ENCODE measurements at regions not wholly inside any gene's neighbourhood (a gene's known extent, or its start where the extent isn't known, plus 50 kb on each side); places are given as distances from the start of the nearest gene placed in this dataset.

DNA sequence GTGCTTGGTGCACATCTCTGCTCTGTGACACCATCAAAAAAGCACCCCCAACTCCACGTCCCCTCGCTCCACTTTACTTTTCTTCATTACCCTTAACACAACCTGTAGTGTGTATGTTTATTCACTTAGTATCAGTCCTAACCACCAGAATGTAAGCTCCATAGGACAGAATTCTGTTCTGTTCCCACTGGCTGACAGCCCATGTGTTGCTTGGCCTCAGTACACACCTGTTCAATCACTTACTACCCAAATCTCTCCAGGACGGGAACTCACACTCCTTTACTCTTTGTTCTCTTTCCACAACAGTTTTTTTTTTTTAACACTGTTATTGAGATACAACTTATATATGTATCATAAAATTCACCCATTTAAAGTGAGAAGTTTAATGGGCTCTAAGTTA lies 119.6 kb downstream of the MAF start:
- Histone ChIP-seq H3K79me2 (ENCODE audit: insufficient read depth, low read length) (no peaks in the 10 kb centered on the region), H4K20me1 (ENCODE audit: insufficient read depth, low read length) (no peaks in the 10 kb centered on the region), H3K4me1 (ENCODE audit: insufficient read depth, low read length, severe bottlenecking) (no peaks in the 10 kb centered on the region), H3K9me3 (ENCODE audit: low read length) (no peaks in the 10 kb centered on the region), H3K4me2 (ENCODE audit: low read length) (no peak overlapping the region), H3K9ac (ENCODE audit: low read length) (no peak overlapping the region), H3K36me3 (ENCODE audit: insufficient read depth, low read length) (no peaks in the 10 kb centered on the region), H3F3A (ENCODE audit: insufficient read depth, low read length) (no peaks in the 10 kb centered on the region), H3K27me3 (ENCODE audit: insufficient read depth, low read length) (no peaks in the 10 kb centered on the region), H3K27ac (ENCODE audit: low read depth, low read length, poor library complexity, severe bottlenecking) (no peak overlapping the region), H3K4me3 (ENCODE audit: low read depth, low read length, poor library complexity, severe bottlenecking) (no peak overlapping the region), H3K9me2 (ENCODE audit: low read depth, low read length) (no peaks in the 10 kb centered on the region), H2AFZ (ENCODE audit: low read length) (no peak overlapping the region)
- no peak for TF ChIP-seq EZH2 (IDR thresholded peaks at IDR 0.05; ENCODE audit: borderline replicate concordance, low read length)
- TF ChIP-seq, protein P1, sequence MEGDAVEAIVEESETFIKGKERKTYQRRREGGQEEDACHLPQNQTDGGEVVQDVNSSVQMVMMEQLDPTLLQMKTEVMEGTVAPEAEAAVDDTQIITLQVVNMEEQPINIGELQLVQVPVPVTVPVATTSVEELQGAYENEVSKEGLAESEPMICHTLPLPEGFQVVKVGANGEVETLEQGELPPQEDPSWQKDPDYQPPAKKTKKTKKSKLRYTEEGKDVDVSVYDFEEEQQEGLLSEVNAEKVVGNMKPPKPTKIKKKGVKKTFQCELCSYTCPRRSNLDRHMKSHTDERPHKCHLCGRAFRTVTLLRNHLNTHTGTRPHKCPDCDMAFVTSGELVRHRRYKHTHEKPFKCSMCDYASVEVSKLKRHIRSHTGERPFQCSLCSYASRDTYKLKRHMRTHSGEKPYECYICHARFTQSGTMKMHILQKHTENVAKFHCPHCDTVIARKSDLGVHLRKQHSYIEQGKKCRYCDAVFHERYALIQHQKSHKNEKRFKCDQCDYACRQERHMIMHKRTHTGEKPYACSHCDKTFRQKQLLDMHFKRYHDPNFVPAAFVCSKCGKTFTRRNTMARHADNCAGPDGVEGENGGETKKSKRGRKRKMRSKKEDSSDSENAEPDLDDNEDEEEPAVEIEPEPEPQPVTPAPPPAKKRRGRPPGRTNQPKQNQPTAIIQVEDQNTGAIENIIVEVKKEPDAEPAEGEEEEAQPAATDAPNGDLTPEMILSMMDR (IDR thresholded peaks at IDR 0.05; ENCODE audit: low read length) = no peak

DNA sequence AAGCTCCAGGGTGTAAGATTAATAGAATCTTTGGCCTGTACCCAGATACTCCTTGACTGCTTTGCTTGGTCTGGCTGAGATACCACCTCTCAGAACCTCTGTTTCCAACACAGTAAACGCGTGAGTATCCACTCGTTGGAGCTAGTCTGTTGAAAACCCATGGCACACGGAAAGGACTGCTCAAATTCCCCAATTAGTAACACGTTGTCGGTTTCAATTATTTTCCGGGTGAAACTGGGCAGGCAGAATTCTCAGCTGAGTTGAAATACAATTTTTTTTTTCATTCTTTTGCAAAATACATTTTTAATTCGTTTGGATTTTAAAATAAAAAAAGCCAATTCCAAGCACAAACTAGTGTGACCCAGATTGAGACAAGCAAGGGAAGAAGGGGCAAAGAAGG lies 120.5 kb downstream of the MAF start:
- Histone ChIP-seq H3K9me2 (ENCODE audit: low read depth, low read length) (no peaks in the 10 kb centered on the region), H3K36me3 (ENCODE audit: insufficient read depth, low read length) (no peaks in the 10 kb centered on the region), H3K4me2 (ENCODE audit: low read length) (no peak overlapping the region), H3K4me3 (ENCODE audit: low read depth, low read length, poor library complexity, severe bottlenecking) (no peak overlapping the region), H3K4me1 (ENCODE audit: insufficient read depth, low read length, severe bottlenecking) (no peaks in the 10 kb centered on the region), H4K20me1 (ENCODE audit: insufficient read depth, low read length) (no peaks in the 10 kb centered on the region), H3K9ac (ENCODE audit: low read length) (no peak overlapping the region), H3K27ac (ENCODE audit: low read depth, low read length, poor library complexity, severe bottlenecking) (no peak overlapping the region), H3K79me2 (ENCODE audit: insufficient read depth, low read length) (no peaks in the 10 kb centered on the region), H3F3A (ENCODE audit: insufficient read depth, low read length) (no peaks in the 10 kb centered on the region), H3K9me3 (ENCODE audit: low read length) (no peaks in the 10 kb centered on the region), H2AFZ (ENCODE audit: low read length) (no peak overlapping the region), H3K27me3 (ENCODE audit: insufficient read depth, low read length) (no peaks in the 10 kb centered on the region)
- TF ChIP-seq, protein P1 (IDR thresholded peaks at IDR 0.05; ENCODE audit: low read length) = no peak
- TF ChIP-seq EZH2 (IDR thresholded peaks at IDR 0.05; ENCODE audit: borderline replicate concordance, low read length) = no peak

DNA sequence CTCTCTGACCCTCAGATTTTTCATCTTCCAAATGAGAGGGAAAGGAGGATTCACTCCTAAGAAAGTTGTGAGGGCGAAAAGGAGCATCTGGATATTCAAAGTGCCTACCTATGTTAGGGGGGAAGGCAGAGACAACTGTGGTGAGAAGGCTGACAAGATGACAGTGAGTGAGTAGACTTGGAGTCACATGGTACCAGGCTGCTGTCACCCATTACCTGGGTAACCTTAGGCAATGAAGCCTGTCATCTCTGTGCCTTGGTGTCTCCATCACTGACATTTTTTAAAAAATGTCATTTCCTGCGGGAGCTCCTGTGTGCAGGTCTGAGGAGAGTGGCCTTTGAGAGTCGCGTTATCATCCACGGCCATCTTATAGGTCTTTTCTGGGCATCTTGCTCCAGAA lies 124.0 kb downstream of the MAF start:
- Histone ChIP-seq H2AFZ (ENCODE audit: low read length) (no peak overlapping the region), H3K27me3 (ENCODE audit: insufficient read depth, low read length) (no peaks in the 10 kb centered on the region), H3K4me1 (ENCODE audit: insufficient read depth, low read length, severe bottlenecking) (no peaks in the 10 kb centered on the region), H3K36me3 (ENCODE audit: insufficient read depth, low read length) (no peaks in the 10 kb centered on the region), H3K27ac (ENCODE audit: low read depth, low read length, poor library complexity, severe bottlenecking) (no peak overlapping the region), H3K4me3 (ENCODE audit: low read depth, low read length, poor library complexity, severe bottlenecking) (no peak overlapping the region), H3K4me2 (ENCODE audit: low read length) (no peak overlapping the region), H3K9ac (ENCODE audit: low read length) (no peak overlapping the region), H3K79me2 (ENCODE audit: insufficient read depth, low read length) (no peaks in the 10 kb centered on the region), H3K9me2 (ENCODE audit: low read depth, low read length) (no peaks in the 10 kb centered on the region), H4K20me1 (ENCODE audit: insufficient read depth, low read length) (no peaks in the 10 kb centered on the region), H3K9me3 (ENCODE audit: low read length) (no peaks in the 10 kb centered on the region), H3F3A (ENCODE audit: insufficient read depth, low read length) (no peaks in the 10 kb centered on the region)
- TF ChIP-seq, protein P1 (IDR thresholded peaks at IDR 0.05; ENCODE audit: low read length) = no peak
